ENCODE measurements at regions not wholly inside any gene's neighbourhood (a gene's known extent, or its start where the extent isn't known, plus 50 kb on each side); places are given as distances from the start of the nearest gene placed in this dataset.

DNA sequence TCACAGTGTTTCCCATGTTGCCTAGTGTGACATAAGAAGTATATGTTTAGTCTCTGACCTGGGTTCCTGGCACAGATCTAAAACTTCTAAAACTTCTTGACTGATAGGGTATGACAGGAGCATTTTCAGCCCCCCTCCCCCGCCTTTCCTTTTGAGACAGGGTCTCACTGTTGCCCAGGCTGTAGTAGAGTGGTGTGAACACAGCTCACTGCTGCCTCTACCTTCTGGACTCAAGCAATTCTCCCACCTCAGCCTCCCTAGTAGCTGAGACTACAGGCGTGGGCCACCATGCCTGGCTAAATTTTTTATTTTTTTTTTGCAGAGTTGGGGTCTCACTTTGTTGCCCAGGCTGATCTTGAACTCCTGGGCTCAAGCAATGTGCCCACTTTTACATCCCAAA is 421.1 kb upstream of the RGS6 start:
- TF ChIP-seq SUZ12 (IDR thresholded peaks at IDR 0.05; ENCODE audit: extremely low read depth, insufficient read depth, insufficient read length) (no peak), YY1 (IDR thresholded peaks at IDR 0.05; ENCODE audit: insufficient read depth, insufficient read length) (no peak)
